ENCODE measurements at regions not wholly inside any gene's neighbourhood (a gene's known extent, or its start where the extent isn't known, plus 50 kb on each side); places are given as distances from the start of the nearest gene placed in this dataset.

- TF ChIP-seq, protein P1, sequence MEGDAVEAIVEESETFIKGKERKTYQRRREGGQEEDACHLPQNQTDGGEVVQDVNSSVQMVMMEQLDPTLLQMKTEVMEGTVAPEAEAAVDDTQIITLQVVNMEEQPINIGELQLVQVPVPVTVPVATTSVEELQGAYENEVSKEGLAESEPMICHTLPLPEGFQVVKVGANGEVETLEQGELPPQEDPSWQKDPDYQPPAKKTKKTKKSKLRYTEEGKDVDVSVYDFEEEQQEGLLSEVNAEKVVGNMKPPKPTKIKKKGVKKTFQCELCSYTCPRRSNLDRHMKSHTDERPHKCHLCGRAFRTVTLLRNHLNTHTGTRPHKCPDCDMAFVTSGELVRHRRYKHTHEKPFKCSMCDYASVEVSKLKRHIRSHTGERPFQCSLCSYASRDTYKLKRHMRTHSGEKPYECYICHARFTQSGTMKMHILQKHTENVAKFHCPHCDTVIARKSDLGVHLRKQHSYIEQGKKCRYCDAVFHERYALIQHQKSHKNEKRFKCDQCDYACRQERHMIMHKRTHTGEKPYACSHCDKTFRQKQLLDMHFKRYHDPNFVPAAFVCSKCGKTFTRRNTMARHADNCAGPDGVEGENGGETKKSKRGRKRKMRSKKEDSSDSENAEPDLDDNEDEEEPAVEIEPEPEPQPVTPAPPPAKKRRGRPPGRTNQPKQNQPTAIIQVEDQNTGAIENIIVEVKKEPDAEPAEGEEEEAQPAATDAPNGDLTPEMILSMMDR (conservative IDR thresholded peaks at IDR 0.05; ENCODE audit: low read length) = no peak
- no peak for TF ChIP-seq EZH2phosphoT487 (IDR thresholded peaks at IDR 0.05; ENCODE audit: borderline replicate concordance, low read depth, low read length)
Observed at GRCh38 chr3:17793542-17794195, 51.2 kb upstream of the TBC1D5 start.
